Lower leg skin (tissue), 4 donors: ENCODE measurements at regions not wholly inside any gene's neighbourhood (a gene's known extent, or its start where the extent isn't known, plus 50 kb on each side); places are given as distances from the start of the nearest gene placed in this dataset.

Experiments used
- DNase-seq, 2 donors: peaks; one replicate each; pipeline ENCODE4 v3.0.0-alpha.2; 2019; ENCODE audit warnings: low spot score in 2 of 2
- H3K4me3 ChIP-seq: fragments of 200-600 bp; sonication (generic); 2 replicates; pipeline ENCODE4 v1.5.1; 2017; ENCODE audit warnings: mild to moderate bottlenecking, low read depth; ENCODE audit not compliant: poor library complexity, severe bottlenecking
- CTCF ChIP-seq, 3 donors: fragments of 450-650 bp; IDR thresholded peaks; one replicate each; pipeline ENCODE4 v1.5.1; 2016; ENCODE audit warnings: antibody characterized with exemption in 3 of 3, mild to moderate bottlenecking in 3 of 3, moderate library complexity in 2 of 3
- POLR2A ChIP-seq, 2 donors: fragments of 450-650 bp; IDR thresholded peaks; one replicate each; pipeline ENCODE4 v1.6.1; 2016 to 2017; ENCODE audit warnings: antibody characterized with exemption in 2 of 2, mild to moderate bottlenecking in 1 of 2, moderate library complexity in 1 of 2
- WGBS, 2 donors: methylation state at CpG; one replicate each; pipeline ENCODE4 v1.1.5; 2018; 5-methylcytosine and 5-hydroxymethylcytosine counted together
- intact Hi-C: fragments of 100-400 bp; cut with DNase I; formaldehyde crosslinking; loops from one replicate; pipeline ENCODE4 v1.15.0; 2023; ENCODE audit warnings: low total_unique reads

GRCh38 chr4:13299343-13299742 is 184.8 kb downstream of the RAB28 start:
- 86 to 96% methylated on average over 2 of the region's 2 CpGs for WGBS, 2 donors
- intact Hi-C loops = no loop called here
- H3K4me3 ChIP-seq = no peak overlapping the region
- no peak for TF ChIP-seq POLR2A (IDR thresholded peaks at IDR 0.05)
- no peak for TF ChIP-seq CTCF (IDR thresholded peaks at IDR 0.05)
- DNase-seq = no peak

GRCh38 chr4:13298655-13299054 is 185.5 kb downstream of the RAB28 start:
- TF ChIP-seq CTCF (IDR thresholded peaks at IDR 0.05) (no peak), POLR2A (IDR thresholded peaks at IDR 0.05) (no peak)
- intact Hi-C loops = no loop called here

GRCh38 chr4:13296986-13297385 is 187.2 kb downstream of the RAB28 start:
- no peak overlapping the region for H3K4me3 ChIP-seq
- 88 to 89% methylated on average over 1 of the region's 1 CpG for WGBS, 2 donors
- no peak for TF ChIP-seq POLR2A (IDR thresholded peaks at IDR 0.05)
- TF ChIP-seq CTCF (IDR thresholded peaks at IDR 0.05) = no peak
- intact Hi-C loops = no loop called here
- no peak for DNase-seq

More at GRCh38 chr4:13298655-13299054, 185.5 kb downstream of the RAB28 start:
- WGBS, 2 donors = 90 to 93% methylated on average over 15 of the region's 15 CpGs
- H3K4me3 ChIP-seq = no peak overlapping the region
- DNase-seq = no peak

GRCh38 chr4:13294961-13295605 is 189.1 kb downstream of the RAB28 start:
- WGBS, 2 donors = 66 to 77% methylated on average over 5 of the region's 5 CpGs
- no peak for TF ChIP-seq POLR2A (IDR thresholded peaks at IDR 0.05)
- TF ChIP-seq CTCF (IDR thresholded peaks at IDR 0.05) = no peak
- intact Hi-C loops = no loop called here

GRCh38 chr4:13292372-13292771 is 191.8 kb downstream of the RAB28 start:
- 67 to 84% methylated on average over 1 of the region's 1 CpG for WGBS, 2 donors
- H3K4me3 ChIP-seq = no peak overlapping the region
- intact Hi-C loops = no loop called here
- TF ChIP-seq POLR2A (IDR thresholded peaks at IDR 0.05) (no peak), CTCF (IDR thresholded peaks at IDR 0.05) (no peak)
- no peak for DNase-seq

More at GRCh38 chr4:13294961-13295605, 189.1 kb downstream of the RAB28 start:
- H3K4me3 ChIP-seq = no peak overlapping the region
- no peak for DNase-seq

- no peak for DNase-seq
- TF ChIP-seq CTCF (IDR thresholded peaks at IDR 0.05) (no peak), POLR2A (IDR thresholded peaks at IDR 0.05) (no peak)
- intact Hi-C loops = no loop called here
- 69 to 89% methylated on average over 1 of the region's 1 CpG for WGBS, 2 donors
- no peak overlapping the region for H3K4me3 ChIP-seq
These were observed 194.7 kb downstream of the RAB28 start for GRCh38 chr4:13289391-13289790.
